NT2/D1 (cell line): ENCODE measurements at regions not wholly inside any gene's neighbourhood (a gene's known extent, or its start where the extent isn't known, plus 50 kb on each side); places are given as distances from the start of the nearest gene placed in this dataset.
A peak's percentile ranks its signal among the peaks of the same experiment; 100 is the strongest.

ENCODE experiments used
- DNase-seq: peaks from one replicate; pipeline ENCODE4 v3.0.0-alpha.2; 2011; ENCODE audit warnings: low read depth, low spot score
- H3K27me3 ChIP-seq: 2 replicates; pipeline ENCODE4 v1.6.0; 2011; ENCODE audit warnings: mild to moderate bottlenecking; ENCODE audit not compliant: insufficient read length, insufficient read depth
- H3K36me3 ChIP-seq: 2 replicates; pipeline ENCODE4 v1.6.1; 2011; ENCODE audit warnings: mild to moderate bottlenecking, low read length, mixed read lengths; ENCODE audit not compliant: insufficient read depth, insufficient read length
- H3K4me1 ChIP-seq: 2 replicates; pipeline ENCODE4 v1.5.1; 2011; ENCODE audit not compliant: insufficient read depth, insufficient read length
- H3K4me3 ChIP-seq: 2 replicates; pipeline ENCODE4 v1.5.1; 2011; ENCODE audit warnings: low read depth; ENCODE audit not compliant: insufficient read length
- H3K9ac ChIP-seq: 2 replicates; pipeline ENCODE4 v1.6.0; 2011; ENCODE audit warnings: low read depth; ENCODE audit not compliant: insufficient read length
- H3K9me3 ChIP-seq: 2 replicates; pipeline ENCODE4 v1.5.1; 2011; ENCODE audit warnings: mild to moderate bottlenecking, low read length; ENCODE audit not compliant: insufficient read depth
- SUZ12 ChIP-seq: IDR thresholded peaks from 2 replicates; pipeline ENCODE4 v1.6.1; 2011; ENCODE audit not compliant: insufficient read length, insufficient read depth; ENCODE audit errors: extremely low read depth
- YY1 ChIP-seq: IDR thresholded peaks from 2 replicates; pipeline ENCODE4 v1.6.1; 2011; ENCODE audit not compliant: insufficient read length, insufficient read depth
- ZNF274 ChIP-seq: IDR thresholded peaks from 2 replicates; pipeline ENCODE4 v1.6.1; 2011; ENCODE audit warnings: mild to moderate bottlenecking, low read depth, low read length

- no peak for TF ChIP-seq ZNF274
- TF ChIP-seq SUZ12, result no peak
- TF ChIP-seq YY1, result no peak
- Histone ChIP-seq H3K4me1 (peaks cover 3% of the 10 kb centered on the region), H3K27me3 (no peaks in the 10 kb centered on the region), H3K4me3 (no peak overlapping the region), H3K9me3 (no peaks in the 10 kb centered on the region), H3K9ac (no peak overlapping the region), H3K36me3 (no peaks in the 10 kb centered on the region)
- DNase-seq, result no peak
Measured at GRCh38 chr9:16303506-16303905, 567.0 kb downstream of the BNC2 start.

GRCh38 chr9:16304301-16304700, 566.2 kb downstream of the BNC2 start:
- no peak for TF ChIP-seq ZNF274
- no peak for TF ChIP-seq SUZ12
- TF ChIP-seq YY1, result no peak
- no peaks in the 10 kb centered on the region for H3K9me3 ChIP-seq
- H3K27me3 ChIP-seq, result no peaks in the 10 kb centered on the region
- H3K36me3 ChIP-seq, result no peaks in the 10 kb centered on the region
- H3K4me1 ChIP-seq, result peaks cover 3% of the 10 kb centered on the region
- no peak overlapping the region for H3K4me3 ChIP-seq
- DNase-seq, result peak; percentile 33
- H3K9ac ChIP-seq, result no peak overlapping the region

- no peak for DNase-seq
- H3K36me3 ChIP-seq, result no peaks in the 10 kb centered on the region
- H3K9ac ChIP-seq, result no peak overlapping the region
- H3K9me3 ChIP-seq, result no peaks in the 10 kb centered on the region
- H3K4me1 ChIP-seq, result peaks cover 5% of the 10 kb centered on the region
- H3K27me3 ChIP-seq, result no peaks in the 10 kb centered on the region
- TF ChIP-seq SUZ12, result no peak
- TF ChIP-seq ZNF274, result no peak
- no peak for TF ChIP-seq YY1
- H3K4me3 ChIP-seq, result no peak overlapping the region
Measured at GRCh38 chr9:16306586-16306985, 563.9 kb downstream of the BNC2 start.

DNA sequence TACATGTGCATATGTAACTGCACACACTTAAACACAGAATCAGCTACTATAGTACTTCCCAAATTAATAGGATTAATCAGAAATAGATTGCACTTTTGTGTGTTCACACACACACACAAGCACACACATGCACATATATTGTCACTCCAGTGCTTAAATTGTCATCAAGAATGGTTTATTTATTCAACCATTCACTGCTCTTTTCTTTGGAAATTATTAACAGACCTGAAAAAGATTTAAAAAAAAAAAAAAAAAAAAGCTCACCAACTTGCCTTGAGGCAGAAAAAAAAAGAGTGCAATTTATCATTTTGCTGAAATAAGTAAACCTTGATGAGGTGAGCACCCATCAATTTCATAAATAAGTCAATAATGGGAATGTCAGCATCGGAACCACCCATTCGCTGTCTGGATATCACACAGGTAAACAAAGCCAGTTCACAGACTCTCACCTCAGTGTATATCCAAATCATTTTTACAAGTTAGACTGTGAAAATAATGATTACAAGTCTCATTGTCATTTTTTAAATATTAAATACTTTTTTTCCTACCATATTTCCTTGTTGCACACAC, 562.8 kb downstream of the BNC2 start:
- H3K9ac ChIP-seq, result no peak overlapping the region
- no peak for TF ChIP-seq ZNF274
- TF ChIP-seq SUZ12, result no peak
- TF ChIP-seq YY1, result no peak
- H3K36me3 ChIP-seq, result no peaks in the 10 kb centered on the region
- DNase-seq, result no peak
- no peaks in the 10 kb centered on the region for H3K9me3 ChIP-seq
- peaks cover 5% of the 10 kb centered on the region for H3K4me1 ChIP-seq
- no peaks in the 10 kb centered on the region for H3K27me3 ChIP-seq
- no peak overlapping the region for H3K4me3 ChIP-seq

GRCh38 chr9:16308645-16309044, 561.8 kb downstream of the BNC2 start:
- H3K27me3 ChIP-seq, result no peaks in the 10 kb centered on the region
- peaks cover 5% of the 10 kb centered on the region for H3K4me1 ChIP-seq
- no peak for DNase-seq
- TF ChIP-seq ZNF274 (no peak), SUZ12 (no peak), YY1 (no peak)
- no peaks in the 10 kb centered on the region for H3K9me3 ChIP-seq
- no peaks in the 10 kb centered on the region for H3K36me3 ChIP-seq
- no peak overlapping the region for H3K4me3 ChIP-seq
- no peak overlapping the region for H3K9ac ChIP-seq

DNA sequence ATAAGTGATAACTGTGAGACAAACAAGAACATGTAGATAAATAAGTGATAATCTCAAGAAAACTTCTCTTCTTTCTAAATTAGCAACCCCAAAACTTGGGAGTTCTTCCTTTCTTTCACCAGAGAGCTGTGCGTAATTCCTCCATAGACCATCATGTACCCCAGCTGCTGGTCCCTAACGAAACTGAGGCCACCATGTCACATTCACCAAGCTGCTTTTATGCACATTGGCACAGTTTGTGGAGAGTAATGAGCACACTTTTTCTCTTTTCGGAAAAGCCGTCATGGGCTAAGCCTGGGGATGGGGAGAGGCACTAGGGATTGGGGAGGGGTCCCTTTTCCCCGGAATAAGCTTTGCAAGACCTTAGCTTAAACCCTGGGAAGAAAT, 561.4 kb downstream of the BNC2 start:
- Histone ChIP-seq H3K36me3 (no peaks in the 10 kb centered on the region), H3K4me3 (no peak overlapping the region), H3K9me3 (no peaks in the 10 kb centered on the region), H3K9ac (no peak overlapping the region), H3K27me3 (no peaks in the 10 kb centered on the region), H3K4me1 (peaks cover 5% of the 10 kb centered on the region)
- no peak for TF ChIP-seq SUZ12
- TF ChIP-seq ZNF274, result no peak
- no peak for TF ChIP-seq YY1
- DNase-seq, result no peak

DNA sequence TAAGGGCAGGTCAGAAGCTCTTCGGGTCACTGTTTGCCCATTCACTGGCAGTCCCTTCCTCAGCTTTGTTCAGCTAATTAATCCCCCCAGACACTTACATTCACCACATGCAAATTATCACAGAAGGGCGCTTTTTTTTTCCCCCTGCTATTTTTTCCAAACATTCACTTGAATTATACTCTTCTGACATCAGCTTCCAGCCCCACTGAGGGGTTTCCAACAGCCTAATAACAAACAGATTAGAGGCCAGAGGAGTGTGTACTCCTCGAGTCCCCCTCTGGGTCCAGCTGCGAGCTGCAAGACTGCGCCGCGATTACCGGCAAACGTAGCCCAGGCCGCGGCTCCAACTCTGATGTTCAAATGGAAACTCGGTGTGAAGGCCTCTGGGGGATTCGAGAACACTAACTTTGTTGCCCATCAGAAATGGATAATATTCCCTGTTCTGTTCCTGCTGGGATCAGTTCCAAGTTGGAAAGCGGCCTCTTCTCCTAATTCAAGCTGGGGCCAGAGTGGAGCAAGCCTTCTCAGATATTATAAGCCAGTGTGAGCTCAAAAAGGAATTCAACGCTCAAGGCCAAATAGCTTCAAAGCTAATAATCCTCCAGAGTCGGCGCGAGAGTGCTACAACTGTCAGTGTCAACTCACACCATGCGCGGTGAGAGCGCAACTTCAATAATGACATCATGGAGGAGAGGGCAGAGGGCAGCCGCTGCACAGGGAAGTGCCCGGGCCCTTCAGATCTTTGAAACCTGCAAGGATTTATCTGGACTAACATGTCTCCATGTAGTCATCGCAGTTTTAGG, 560.8 kb downstream of the BNC2 start:
- Histone ChIP-seq H3K4me3 (no peak overlapping the region), H3K9ac (no peak overlapping the region), H3K36me3 (no peaks in the 10 kb centered on the region), H3K4me1 (peaks cover 4% of the 10 kb centered on the region), H3K27me3 (no peaks in the 10 kb centered on the region), H3K9me3 (no peaks in the 10 kb centered on the region)
- no peak for DNase-seq
- no peak for TF ChIP-seq YY1
- no peak for TF ChIP-seq SUZ12
- no peak for TF ChIP-seq ZNF274
